ENCODE measurements at regions not wholly inside any gene's neighbourhood (a gene's known extent, or its start where the extent isn't known, plus 50 kb on each side); places are given as distances from the start of the nearest gene placed in this dataset.
A peak's percentile ranks its signal among the peaks of the same experiment; 100 is the strongest.

DNA sequence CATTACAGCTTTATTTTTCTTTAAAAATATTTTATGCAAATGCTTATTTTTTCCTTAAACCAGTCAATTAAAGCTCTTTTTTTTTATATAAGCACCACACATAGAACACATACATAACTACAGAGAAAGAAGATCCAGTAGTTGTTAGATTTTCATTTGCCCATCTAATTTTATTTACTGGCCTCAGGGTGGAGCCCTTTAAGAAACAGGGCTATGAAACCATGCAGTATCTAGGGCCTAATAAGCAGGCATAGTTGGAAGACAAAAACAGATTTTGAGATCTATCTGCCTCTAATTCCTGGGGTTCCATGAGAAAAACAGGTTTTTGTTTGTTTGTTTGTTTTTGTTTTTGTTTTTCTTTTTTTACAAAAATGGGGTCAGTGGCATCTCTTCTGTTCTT is 120.6 kb downstream of the BCHE start:
- Histone ChIP-seq H3K4me3 (no peak overlapping the region), H3K27me3 (no peaks in the 10 kb centered on the region), H3K4me1 (no peaks in the 10 kb centered on the region), H3K9me3 (no peaks in the 10 kb centered on the region), H3K27ac (no peak overlapping the region), H3K36me3 (no peaks in the 10 kb centered on the region)
- DNase-seq, result no peak
- no peak for TF ChIP-seq CTCF (IDR thresholded peaks at IDR 0.05)
- intact Hi-C loops (cut with DNase I), result no loop called here
- ATAC-seq, result no peak

DNA sequence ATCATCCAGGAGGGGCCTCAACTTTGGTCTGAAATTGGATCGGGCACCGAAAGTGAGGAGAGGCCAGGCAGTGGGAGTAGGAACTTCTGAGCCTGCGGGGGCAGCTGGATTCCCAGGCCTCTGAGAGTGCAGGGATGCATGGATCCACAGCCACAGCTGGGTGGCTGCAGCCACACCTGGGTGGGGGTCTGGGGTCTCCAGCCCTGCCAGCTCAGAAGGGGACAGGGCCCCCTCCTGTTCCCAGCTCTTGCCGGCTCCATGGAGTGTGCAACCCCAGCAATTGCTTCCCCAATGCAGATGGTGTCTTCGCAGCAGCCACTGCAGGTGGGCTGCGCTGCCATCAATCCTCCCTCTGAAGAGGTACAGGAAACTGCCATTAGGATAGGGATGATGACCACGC is 123.7 kb downstream of the BCHE start:
- H3K4me1 ChIP-seq, result no peaks in the 10 kb centered on the region
- no peaks in the 10 kb centered on the region for H3K9me3 ChIP-seq
- no peak for DNase-seq
- no peak overlapping the region for H3K4me3 ChIP-seq
- no peak for ATAC-seq
- intact Hi-C loops (cut with DNase I), result no loop called here
- H3K27ac ChIP-seq, result no peak overlapping the region
- H3K36me3 ChIP-seq, result no peaks in the 10 kb centered on the region
- H3K27me3 ChIP-seq, result no peaks in the 10 kb centered on the region
- TF ChIP-seq CTCF (IDR thresholded peaks at IDR 0.05), result no peak

GRCh38 chr3:165712382-165712781 is 124.8 kb downstream of the BCHE start:
- intact Hi-C loops (cut with DNase I), result no loop called here
- H3K4me3 ChIP-seq, result no peak overlapping the region
- H3K4me1 ChIP-seq, result no peaks in the 10 kb centered on the region
- no peaks in the 10 kb centered on the region for H3K27me3 ChIP-seq
- H3K9me3 ChIP-seq, result no peaks in the 10 kb centered on the region
- peak; percentile 19 for ATAC-seq
- no peak for DNase-seq
- TF ChIP-seq CTCF (IDR thresholded peaks at IDR 0.05), result no peak
- H3K27ac ChIP-seq, result no peak overlapping the region
- H3K36me3 ChIP-seq, result no peaks in the 10 kb centered on the region

DNA sequence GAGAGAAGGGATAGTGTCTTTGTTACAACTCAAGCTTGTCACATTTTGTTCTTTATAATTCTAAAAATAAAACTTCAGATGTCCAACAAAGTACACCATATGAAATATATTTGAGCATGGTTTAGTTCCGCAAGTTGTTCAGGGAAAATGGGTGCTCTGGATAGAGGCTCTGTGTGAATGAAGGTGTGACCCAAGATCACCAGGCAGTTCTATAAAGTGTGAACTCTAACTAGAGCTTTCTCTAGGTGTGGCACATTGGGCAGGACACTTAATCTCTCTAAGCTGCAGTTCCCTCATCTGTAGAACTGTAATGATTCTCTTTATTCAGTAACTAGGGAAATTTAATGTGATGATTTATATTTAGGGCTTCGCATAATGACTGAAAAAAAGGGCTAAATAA is 139.3 kb downstream of the BCHE start:
- Histone ChIP-seq H3K27me3 (no peaks in the 10 kb centered on the region), H3K4me3 (no peak overlapping the region), H3K36me3 (no peaks in the 10 kb centered on the region), H3K4me1 (no peaks in the 10 kb centered on the region), H3K27ac (no peak overlapping the region), H3K9me3 (no peaks in the 10 kb centered on the region)
- DNase-seq (no peak), ATAC-seq (no peak)
- intact Hi-C loops (cut with DNase I), result no loop called here
- TF ChIP-seq CTCF (IDR thresholded peaks at IDR 0.05), result no peak

DNA sequence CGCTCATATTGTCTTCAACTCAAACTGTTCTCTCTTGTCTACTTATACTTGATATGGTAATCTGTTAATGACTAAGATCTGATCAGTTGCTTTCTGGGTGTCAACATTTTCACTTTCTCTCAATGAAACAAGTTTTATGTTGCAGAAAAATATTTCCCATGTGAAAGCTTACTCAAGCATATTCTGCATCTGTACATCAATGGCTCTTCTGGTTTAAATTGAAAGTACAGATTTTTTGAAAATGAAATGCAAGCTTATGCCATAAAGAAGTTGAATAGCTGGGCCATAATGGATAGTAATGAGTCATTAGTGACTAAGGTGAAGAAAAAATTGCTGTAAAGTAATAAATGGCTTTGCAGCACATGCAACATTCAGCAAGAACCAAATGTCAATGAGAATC is 140.7 kb downstream of the BCHE start:
- no peaks in the 10 kb centered on the region for H3K27me3 ChIP-seq
- H3K4me1 ChIP-seq, result no peaks in the 10 kb centered on the region
- H3K4me3 ChIP-seq, result no peak overlapping the region
- TF ChIP-seq CTCF (IDR thresholded peaks at IDR 0.05), result no peak
- no peak overlapping the region for H3K27ac ChIP-seq
- no peaks in the 10 kb centered on the region for H3K36me3 ChIP-seq
- DNase-seq, result no peak
- ATAC-seq, result no peak
- intact Hi-C loops (cut with DNase I), result no loop called here
- H3K9me3 ChIP-seq, result no peaks in the 10 kb centered on the region

DNA sequence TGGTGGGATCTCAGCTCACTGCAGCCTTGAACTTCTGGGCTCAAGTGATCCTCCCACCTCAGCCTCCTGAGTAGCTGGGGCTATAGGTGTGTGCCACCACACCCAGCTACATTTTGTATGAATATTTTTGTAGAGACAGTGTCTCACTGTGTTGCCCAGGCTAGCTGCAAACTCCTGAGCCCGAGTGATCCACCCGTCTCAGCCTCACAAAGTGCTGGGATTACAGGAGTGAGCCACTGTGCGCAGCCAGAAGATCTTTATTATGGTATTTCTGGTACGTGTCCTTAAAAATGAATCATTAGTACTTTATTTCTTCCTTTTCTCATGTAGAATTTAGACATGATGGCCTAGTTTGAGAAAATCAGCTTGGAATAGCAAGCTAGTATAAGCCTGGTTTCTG is 153.3 kb downstream of the BCHE start:
- no peaks in the 10 kb centered on the region for H3K9me3 ChIP-seq
- no peaks in the 10 kb centered on the region for H3K36me3 ChIP-seq
- no peak overlapping the region for H3K27ac ChIP-seq
- DNase-seq (no peak), ATAC-seq (no peak)
- H3K4me1 ChIP-seq, result no peaks in the 10 kb centered on the region
- TF ChIP-seq CTCF (IDR thresholded peaks at IDR 0.05), result no peak
- intact Hi-C loops (cut with DNase I), result no loop called here
- no peaks in the 10 kb centered on the region for H3K27me3 ChIP-seq
- no peak overlapping the region for H3K4me3 ChIP-seq

All from upper lobe of right lung (tissue), 1 donor.